ENCODE measurements at regions not wholly inside any gene's neighbourhood (a gene's known extent, or its start where the extent isn't known, plus 50 kb on each side); places are given as distances from the start of the nearest gene placed in this dataset.

DNA sequence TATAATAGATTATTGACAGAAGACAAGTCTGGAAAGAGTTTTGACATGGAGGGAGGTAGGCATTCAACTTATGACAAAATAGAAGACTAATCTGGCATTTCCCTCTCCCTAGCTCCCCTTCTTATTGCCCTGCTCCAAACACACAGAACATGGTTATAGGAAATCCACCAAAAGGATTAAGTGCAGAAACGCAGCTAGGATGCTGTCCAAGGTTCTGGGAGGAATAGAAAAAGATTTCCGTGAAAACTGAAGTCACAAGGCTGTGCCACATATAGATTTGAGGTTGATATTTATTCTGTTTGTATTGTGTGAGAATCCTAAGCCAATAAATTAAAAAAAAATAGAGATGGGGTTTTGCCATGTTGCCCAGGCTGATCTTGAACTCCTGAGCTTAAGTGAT is 107.9 kb upstream of the MAP3K7 start:
- no peak overlapping the region for H3K9ac ChIP-seq (ENCODE audit: insufficient read depth, low read length)
- H3K4me1 ChIP-seq (ENCODE audit: control insufficient read depth, extremely low read depth, insufficient read depth, low read length): no peaks in the 10 kb centered on the region
- H2AFZ ChIP-seq (ENCODE audit: low read length): no peak overlapping the region
- no peaks in the 10 kb centered on the region for H3K27me3 ChIP-seq (ENCODE audit: control insufficient read depth, insufficient read depth, low read length)
- H3K9me3 ChIP-seq (ENCODE audit: control insufficient read depth, insufficient read depth, low read depth, low read length): no peaks in the 10 kb centered on the region
- H3K27ac ChIP-seq (ENCODE audit: insufficient read depth, low read length): no peak overlapping the region
- no peaks in the 10 kb centered on the region for H3K36me3 ChIP-seq (ENCODE audit: control insufficient read depth, insufficient read depth, low read length)
- no peaks in the 10 kb centered on the region for H4K20me1 ChIP-seq (ENCODE audit: control insufficient read depth, extremely low read depth, insufficient read depth, low read length)
- DNase-seq (ENCODE audit: low read depth in 2 of 2): no peak
- no peak overlapping the region for H3K4me3 ChIP-seq (replicated peaks in 1 of 4; ENCODE audit: control extremely low read depth in 1 of 4, insufficient read depth in 1 of 4, low read depth in 3 of 4, low read length in 4 of 4)
- TF ChIP-seq EZH2 (IDR thresholded peaks at IDR 0.05; ENCODE audit: low read length, missing control alignments): no peak
- TF ChIP-seq, protein P1, sequence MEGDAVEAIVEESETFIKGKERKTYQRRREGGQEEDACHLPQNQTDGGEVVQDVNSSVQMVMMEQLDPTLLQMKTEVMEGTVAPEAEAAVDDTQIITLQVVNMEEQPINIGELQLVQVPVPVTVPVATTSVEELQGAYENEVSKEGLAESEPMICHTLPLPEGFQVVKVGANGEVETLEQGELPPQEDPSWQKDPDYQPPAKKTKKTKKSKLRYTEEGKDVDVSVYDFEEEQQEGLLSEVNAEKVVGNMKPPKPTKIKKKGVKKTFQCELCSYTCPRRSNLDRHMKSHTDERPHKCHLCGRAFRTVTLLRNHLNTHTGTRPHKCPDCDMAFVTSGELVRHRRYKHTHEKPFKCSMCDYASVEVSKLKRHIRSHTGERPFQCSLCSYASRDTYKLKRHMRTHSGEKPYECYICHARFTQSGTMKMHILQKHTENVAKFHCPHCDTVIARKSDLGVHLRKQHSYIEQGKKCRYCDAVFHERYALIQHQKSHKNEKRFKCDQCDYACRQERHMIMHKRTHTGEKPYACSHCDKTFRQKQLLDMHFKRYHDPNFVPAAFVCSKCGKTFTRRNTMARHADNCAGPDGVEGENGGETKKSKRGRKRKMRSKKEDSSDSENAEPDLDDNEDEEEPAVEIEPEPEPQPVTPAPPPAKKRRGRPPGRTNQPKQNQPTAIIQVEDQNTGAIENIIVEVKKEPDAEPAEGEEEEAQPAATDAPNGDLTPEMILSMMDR (conservative IDR thresholded peaks at IDR 0.05 in 1 of 2, IDR thresholded peaks at IDR 0.05 in 1 of 2; ENCODE audit: low read depth in 1 of 2, low read length in 2 of 2): no peak
- H3K4me2 ChIP-seq (ENCODE audit: extremely low read depth, insufficient read depth, low read length): no peak overlapping the region
- no peaks in the 10 kb centered on the region for H3K79me2 ChIP-seq (ENCODE audit: control insufficient read depth, insufficient read depth, low read length)

DNA sequence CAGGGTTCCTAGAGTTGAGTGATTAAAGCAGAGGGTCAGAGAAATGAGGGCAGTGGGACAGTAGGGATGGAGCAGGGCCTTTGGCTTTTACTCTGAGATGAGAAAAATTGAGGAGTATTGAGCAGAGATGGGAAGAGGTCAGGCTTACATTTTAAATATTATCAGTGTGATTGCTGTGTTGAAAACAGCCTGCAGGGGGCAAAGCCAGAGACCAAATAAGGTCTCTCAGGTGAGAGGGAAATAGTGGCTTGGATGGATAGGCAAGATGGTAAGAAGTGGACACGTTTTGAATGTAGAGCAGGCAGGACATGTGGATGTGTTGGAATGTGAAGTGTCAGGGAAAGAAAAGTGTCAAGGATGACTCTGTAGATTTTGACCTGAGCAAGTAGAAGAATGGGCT is 105.0 kb upstream of the MAP3K7 start:
- Histone ChIP-seq H4K20me1 (ENCODE audit: control insufficient read depth, extremely low read depth, insufficient read depth, low read length) (no peaks in the 10 kb centered on the region), H3K4me1 (ENCODE audit: control insufficient read depth, extremely low read depth, insufficient read depth, low read length) (no peaks in the 10 kb centered on the region), H3K9me3 (ENCODE audit: control insufficient read depth, insufficient read depth, low read depth, low read length) (no peaks in the 10 kb centered on the region), H3K36me3 (ENCODE audit: control insufficient read depth, insufficient read depth, low read length) (no peaks in the 10 kb centered on the region), H3K27me3 (ENCODE audit: control insufficient read depth, insufficient read depth, low read length) (no peaks in the 10 kb centered on the region), H3K27ac (ENCODE audit: insufficient read depth, low read length) (no peak overlapping the region), H2AFZ (ENCODE audit: low read length) (no peak overlapping the region), H3K4me2 (ENCODE audit: extremely low read depth, insufficient read depth, low read length) (no peak overlapping the region), H3K4me3 (replicated peaks in 1 of 4; ENCODE audit: control extremely low read depth in 1 of 4, insufficient read depth in 1 of 4, low read depth in 3 of 4, low read length in 4 of 4) (no peak overlapping the region), H3K9ac (ENCODE audit: insufficient read depth, low read length) (no peak overlapping the region), H3K79me2 (ENCODE audit: control insufficient read depth, insufficient read depth, low read length) (no peaks in the 10 kb centered on the region)
- TF ChIP-seq, protein P1 (conservative IDR thresholded peaks at IDR 0.05 in 1 of 2, IDR thresholded peaks at IDR 0.05 in 1 of 2; ENCODE audit: low read depth in 1 of 2, low read length in 2 of 2): peak in 1 of 2 donors; percentile 10
- no peak for TF ChIP-seq EZH2 (IDR thresholded peaks at IDR 0.05; ENCODE audit: low read length, missing control alignments)
- no peak for DNase-seq (ENCODE audit: low read depth in 2 of 2)

DNA sequence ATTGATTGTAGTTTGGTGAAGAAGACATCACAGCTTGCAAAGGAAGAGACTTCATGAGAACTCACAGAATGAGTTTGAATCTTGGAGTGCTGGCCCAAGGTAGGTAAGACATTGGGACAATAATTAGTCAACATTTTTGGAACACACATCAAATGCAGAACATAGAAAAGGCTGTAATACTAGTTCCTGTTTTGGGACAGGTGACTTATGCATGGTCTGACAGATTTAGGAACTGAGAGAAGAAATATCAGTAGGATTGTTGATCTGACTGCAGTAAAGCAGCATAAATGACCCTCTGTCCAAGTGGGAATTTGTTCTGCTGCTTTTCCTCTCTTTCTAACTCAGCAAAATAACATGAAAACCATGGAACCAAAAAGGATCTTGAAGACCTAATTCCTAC is 102.3 kb upstream of the MAP3K7 start:
- Histone ChIP-seq H3K9ac (ENCODE audit: insufficient read depth, low read length) (no peak overlapping the region), H3K79me2 (ENCODE audit: control insufficient read depth, insufficient read depth, low read length) (no peaks in the 10 kb centered on the region), H3K27ac (ENCODE audit: insufficient read depth, low read length) (no peak overlapping the region), H2AFZ (ENCODE audit: low read length) (no peak overlapping the region), H4K20me1 (ENCODE audit: control insufficient read depth, extremely low read depth, insufficient read depth, low read length) (no peaks in the 10 kb centered on the region), H3K4me1 (ENCODE audit: control insufficient read depth, extremely low read depth, insufficient read depth, low read length) (no peaks in the 10 kb centered on the region), H3K27me3 (ENCODE audit: control insufficient read depth, insufficient read depth, low read length) (no peaks in the 10 kb centered on the region), H3K4me3 (replicated peaks in 1 of 4; ENCODE audit: control extremely low read depth in 1 of 4, insufficient read depth in 1 of 4, low read depth in 3 of 4, low read length in 4 of 4) (no peak overlapping the region), H3K36me3 (ENCODE audit: control insufficient read depth, insufficient read depth, low read length) (no peaks in the 10 kb centered on the region), H3K4me2 (ENCODE audit: extremely low read depth, insufficient read depth, low read length) (no peak overlapping the region), H3K9me3 (ENCODE audit: control insufficient read depth, insufficient read depth, low read depth, low read length) (no peaks in the 10 kb centered on the region)
- TF ChIP-seq, protein P1 (conservative IDR thresholded peaks at IDR 0.05 in 1 of 2, IDR thresholded peaks at IDR 0.05 in 1 of 2; ENCODE audit: low read depth in 1 of 2, low read length in 2 of 2): no peak
- TF ChIP-seq EZH2 (IDR thresholded peaks at IDR 0.05; ENCODE audit: low read length, missing control alignments): no peak
- no peak for DNase-seq (ENCODE audit: low read depth in 2 of 2)

Measured in fibroblast of lung (primary cell).